HepG2 (cell line): ENCODE measurements at regions not wholly inside any gene's neighbourhood (a gene's known extent, or its start where the extent isn't known, plus 50 kb on each side); places are given as distances from the start of the nearest gene placed in this dataset.

Experiments
- ATAC-seq: fragments of 200-7000 bp; cut with Tn5 transposase; 3 replicates; pipeline ENCODE4 v1.9.1; 2020; ENCODE audit warnings: mild to moderate bottlenecking, moderate library complexity
- BruUV-seq: library from RNA; stranded (reverse); fragments of 400-500 nt; replicated peaks from 2 replicates; lab custom pipeline; 2021; lab: Mats Ljungman, UMichigan
- CTCF ChIA-PET: fragments of 300-600 bp; formaldehyde crosslinking; extraction: SDS; loops from one replicate; lab custom pipeline; 2021; ENCODE audit warnings: low total read pairs, inconsistent platforms, low intra/inter-chr PET ratio; lab: Yijun Ruan, JAX
- POLR2A ChIA-PET: fragments of 350-600 bp; sonication (Branson Sonifier 250); formaldehyde crosslinking; loops from one replicate; lab custom pipeline; 2020; ENCODE audit warnings: antibody characterized with exemption, inconsistent platforms; lab: Yijun Ruan, JAX
- DNase-seq: peaks from one replicate; pipeline ENCODE4 v3.0.0-alpha.2; 2015; ENCODE audit warnings: low spot score
- FAIRE-seq: peaks from 3 replicates; lab custom pipeline; 2011; peaks lifted over from hg19 to GRCh38; lab: Jason Lieb, UNC
- H2AFZ ChIP-seq: one replicate; pipeline ENCODE4 v1.6.1; 2011; ENCODE audit warnings: low read length, inconsistent platforms
- H3K27ac ChIP-seq: fragments of 300-600 bp; 3 replicates; pipeline ENCODE4 v1.8.0; 2011; ENCODE audit warnings: mixed run types, mild to moderate bottlenecking, mixed read lengths, low read length, inconsistent platforms; ENCODE audit not compliant: insufficient read depth; ENCODE audit errors: extremely low read length
- H3K27me3 ChIP-seq, 2 experiments: fragments of 200-600 bp in 1 of 2; 2 replicates in 1 of 2; 3 replicates in 1 of 2; pipeline versions ENCODE4 v1.6.0 to v1.8.0; 2011; ENCODE audit warnings: low read length in 2 of 2, mild to moderate bottlenecking in 2 of 2, moderate library complexity in 2 of 2, inconsistent platforms in 1 of 2; ENCODE audit not compliant: insufficient read depth in 2 of 2, control insufficient read depth in 1 of 2
- H3K36me3 ChIP-seq, 2 experiments: fragments of 200-600 bp in 1 of 2; replicated peaks in 1 of 2; 2 replicates in 1 of 2; 3 replicates in 1 of 2; pipeline versions ENCODE4 v1.5.1 to v1.8.0; 2011; ENCODE audit warnings: low read length in 2 of 2, inconsistent platforms in 1 of 2; ENCODE audit not compliant: insufficient read depth in 2 of 2, control insufficient read depth in 1 of 2
- H3K4me1 ChIP-seq: 2 replicates; pipeline ENCODE4 v1.5.1; 2012; ENCODE audit warnings: low read length, inconsistent platforms; ENCODE audit not compliant: insufficient read depth
- H3K4me2 ChIP-seq: 2 replicates; pipeline ENCODE4 v1.6.0; 2011; ENCODE audit warnings: low read depth, low read length, inconsistent platforms
- H3K4me3 ChIP-seq, 3 experiments: fragments of 200-600 bp in 1 of 3; sonication (generic), shearing (Covaris generic) in 1 of 3; replicated peaks in 1 of 3; 2 replicates each; pipeline ENCODE4 v1.5.1; 2011 to 2016; ENCODE audit warnings: low read length in 3 of 3, inconsistent platforms in 2 of 3, low read depth in 2 of 3, mild to moderate bottlenecking in 2 of 3, control low read depth in 1 of 3, mixed read lengths in 1 of 3; ENCODE audit not compliant: insufficient read depth in 1 of 3
- H3K79me2 ChIP-seq: one replicate; pipeline ENCODE4 v1.6.1; 2011; ENCODE audit warnings: low read length, inconsistent platforms; ENCODE audit not compliant: insufficient read depth
- H3K9ac ChIP-seq: 2 replicates; pipeline ENCODE4 v1.6.0; 2011; ENCODE audit warnings: mild to moderate bottlenecking, low read depth, low read length, inconsistent platforms; ENCODE audit not compliant: insufficient read depth
- H3K9me3 ChIP-seq: 2 replicates; pipeline ENCODE4 v1.5.1; 2012; ENCODE audit warnings: mild to moderate bottlenecking, low read length
- H4K20me1 ChIP-seq: 2 replicates; pipeline ENCODE4 v1.6.0; 2011; ENCODE audit warnings: inconsistent platforms, mild to moderate bottlenecking, low read length, moderate library complexity; ENCODE audit not compliant: insufficient read depth
- AHR ChIP-seq: IDR thresholded peaks from 2 replicates; pipeline ENCODE4 v1.6.1; 2018; ENCODE audit warnings: missing genetic modification reagents, missing compliant biosample characterization
- ARNTL ChIP-seq: sonication (generic); formaldehyde crosslinking; IDR thresholded peaks from 2 replicates; pipeline ENCODE4 v1.4.0; 2020; ENCODE audit warnings: mild to moderate bottlenecking, missing genetic modification reagents
- ATF7-NPFF ChIP-seq: sonication (generic); formaldehyde crosslinking; IDR thresholded peaks from 2 replicates; pipeline ENCODE4 v1.8.1; 2023; ENCODE audit warnings: mild to moderate bottlenecking, low read depth, missing genetic modification reagents, moderate library complexity
- DMAP1 ChIP-seq: IDR thresholded peaks from 2 replicates; pipeline ENCODE4 v1.6.1; 2016
- E2F5 ChIP-seq: sonication (generic); formaldehyde crosslinking; conservative IDR thresholded peaks from 2 replicates; pipeline ENCODE4 v1.4.0; 2020; ENCODE audit warnings: missing genetic modification reagents
- HOXD1 ChIP-seq: sonication (generic); formaldehyde crosslinking; IDR thresholded peaks from 2 replicates; pipeline ENCODE4 v1.5.0; 2020; ENCODE audit warnings: missing genetic modification reagents
- IRX3 ChIP-seq: sonication (generic); formaldehyde crosslinking; IDR thresholded peaks from 2 replicates; pipeline ENCODE4 v1.8.1; 2023; ENCODE audit warnings: mild to moderate bottlenecking, low read depth, missing genetic modification reagents, borderline replicate concordance
- KLF9 ChIP-seq: IDR thresholded peaks from 2 replicates; pipeline ENCODE4 v1.6.1; 2016; ENCODE audit warnings: low read depth
- MAFG ChIP-seq: sonication (generic); formaldehyde crosslinking; IDR thresholded peaks from 2 replicates; pipeline ENCODE4 v1.5.1; 2020; ENCODE audit warnings: mild to moderate bottlenecking, missing genetic modification reagents
- POLR2A ChIP-seq, 2 experiments: IDR thresholded peaks; 2 replicates each; pipeline ENCODE4 v1.6.1; 2011; ENCODE audit warnings: low read depth in 2 of 2, low read length in 2 of 2, mild to moderate bottlenecking in 1 of 2, moderate library complexity in 1 of 2; ENCODE audit not compliant: insufficient read depth in 1 of 2
- POLR2AphosphoS2 ChIP-seq: IDR thresholded peaks from 2 replicates; pipeline ENCODE4 v1.6.1; 2011; ENCODE audit warnings: low read depth, low read length, improper control_type of control experiment
- RERE ChIP-seq: IDR thresholded peaks from 2 replicates; pipeline ENCODE4 v1.6.1; 2016; ENCODE audit warnings: low read depth, missing genetic modification reagents, missing compliant biosample characterization
- SMC3 ChIP-seq: IDR thresholded peaks from 2 replicates; pipeline ENCODE4 v1.6.1; 2011; ENCODE audit warnings: low read length, improper control_type of control experiment
- TCF7 ChIP-seq: sonication (generic); IDR thresholded peaks from 2 replicates; pipeline ENCODE4 v1.6.1; 2016; ENCODE audit warnings: antibody characterized with exemption, low read depth
- ZBTB42 ChIP-seq: sonication (generic); formaldehyde crosslinking; IDR thresholded peaks from 2 replicates; pipeline ENCODE4 v1.5.0; 2020; ENCODE audit warnings: mild to moderate bottlenecking, missing genetic modification reagents
- ZFYVE20 ChIP-seq: sonication (generic); formaldehyde crosslinking; IDR thresholded peaks from 2 replicates; pipeline ENCODE4 v1.8.0; 2023; ENCODE audit warnings: low read depth, mild to moderate bottlenecking, moderate library complexity, missing genetic modification reagents, borderline replicate concordance
- ZNF468 ChIP-seq: sonication (generic); formaldehyde crosslinking; IDR thresholded peaks from 2 replicates; pipeline ENCODE4 v1.8.0; 2022; ENCODE audit warnings: mild to moderate bottlenecking, moderate library complexity, missing genetic modification reagents
- ZNF510 ChIP-seq: sonication (generic); formaldehyde crosslinking; IDR thresholded peaks from 2 replicates; pipeline ENCODE4 v1.4.0; 2020; ENCODE audit warnings: low read depth, mild to moderate bottlenecking, missing genetic modification reagents
- ZNF644 ChIP-seq: IDR thresholded peaks from 2 replicates; pipeline ENCODE4 v1.6.1; 2016; ENCODE audit warnings: low read depth
- ZNF75D ChIP-seq: sonication (generic); formaldehyde crosslinking; IDR thresholded peaks from 2 replicates; pipeline ENCODE4 v1.8.1; 2023; ENCODE audit warnings: missing genetic modification reagents, mild to moderate bottlenecking, borderline replicate concordance
- WGBS: methylation state at CpG from one replicate; pipeline ENCODE4 v1.1.6; 2017; ENCODE audit warnings: low lambda C conversion rate; 5-methylcytosine and 5-hydroxymethylcytosine counted together
- in situ Hi-C: cut with HindIII; loops from 2 replicates; pipeline ENCODE4 v1.10.0; 2017; ENCODE audit warnings: low pct_unique_long_range_greater_than_20kb; ENCODE audit not compliant: extremely low pct_ligation_motif_present
- intact Hi-C: fragments of 100-400 bp; cut with micrococcal nuclease; formaldehyde crosslinking; loops from one replicate; pipeline ENCODE4 v1.10.0; 2022; ENCODE audit not compliant: unreplicated experiment
- TF ChIP-seq, protein P1 (sequence below): sonication (generic); formaldehyde crosslinking; IDR thresholded peaks from 2 replicates; pipeline ENCODE4 v1.5.0; 2020; ENCODE audit warnings: missing genetic modification reagents

DNA sequence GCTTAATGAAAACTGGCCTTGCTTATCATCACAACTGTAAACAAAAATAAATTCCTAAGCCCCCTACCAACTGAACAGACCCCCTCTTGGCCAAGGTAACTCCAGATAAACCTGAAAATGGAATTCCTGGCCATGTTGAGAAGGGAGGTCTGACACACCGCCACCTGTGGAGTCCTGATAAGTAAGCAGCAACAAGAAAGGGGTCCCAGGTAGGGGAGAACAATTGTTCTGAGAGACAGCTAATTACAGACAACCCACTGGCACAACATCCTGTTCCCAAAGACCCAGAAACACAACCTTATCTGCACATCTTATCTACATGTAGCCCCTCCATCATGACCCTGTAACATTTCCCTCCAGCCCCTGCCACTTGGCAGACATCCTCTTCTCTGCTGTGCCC is 91.2 kb upstream of the TNR start (continued):
- TF ChIP-seq ZNF644 (CRISPR knock-in tag) (no peak), ZNF510 (CRISPR knock-in tag) (no peak), RERE (CRISPR knock-in tag) (no peak), ZFYVE20 (no peak)
- TF ChIP-seq, all 625 proteins: peak for 0

- Histone ChIP-seq H3K36me3 (no peaks in the 10 kb centered on the region), H3K4me3 (no peak overlapping the region), H3K27me3 (no peaks in the 10 kb centered on the region), H3K9me3 (no peaks in the 10 kb centered on the region), H3K9ac (no peak overlapping the region), H4K20me1 (no peaks in the 10 kb centered on the region), H3K4me1 (0 out of 2 replicates have a peak, but pooled peaks cover under 1% of the 10 kb centered on the region), H3K27ac (no peak overlapping the region), H3K4me2 (no peak overlapping the region), H2AFZ (no peak overlapping the region), H3K79me2 (no peaks in the 10 kb centered on the region)
- in situ Hi-C loops (no loop called here), intact Hi-C loops (no loop called here)
- WGBS = 5% methylated on average over 3 of the region's 3 CpGs
- no TSS peak for BruUV-seq
- POLR2A ChIA-PET = no interaction called here
- no peak for FAIRE-seq
- DNase-seq = no peak
- CTCF ChIA-PET = no interaction called here
- no peak for ATAC-seq
- TF ChIP-seq SMC3 = no peak
- TF ChIP-seq POLR2A (IDR thresholded peaks at IDR 0.05; ENCODE audit: insufficient read depth in 1 of 2, low read depth in 2 of 2, low read length in 2 of 2) = no peak
- no peak for TF ChIP-seq KLF9 (CRISPR knock-in tag)
- no peak for TF ChIP-seq ZBTB42
- TF ChIP-seq ATF7-NPFF = no peak
- TF ChIP-seq ZNF468 (CRISPR knock-in tag) = no peak
- TF ChIP-seq, protein P1, sequence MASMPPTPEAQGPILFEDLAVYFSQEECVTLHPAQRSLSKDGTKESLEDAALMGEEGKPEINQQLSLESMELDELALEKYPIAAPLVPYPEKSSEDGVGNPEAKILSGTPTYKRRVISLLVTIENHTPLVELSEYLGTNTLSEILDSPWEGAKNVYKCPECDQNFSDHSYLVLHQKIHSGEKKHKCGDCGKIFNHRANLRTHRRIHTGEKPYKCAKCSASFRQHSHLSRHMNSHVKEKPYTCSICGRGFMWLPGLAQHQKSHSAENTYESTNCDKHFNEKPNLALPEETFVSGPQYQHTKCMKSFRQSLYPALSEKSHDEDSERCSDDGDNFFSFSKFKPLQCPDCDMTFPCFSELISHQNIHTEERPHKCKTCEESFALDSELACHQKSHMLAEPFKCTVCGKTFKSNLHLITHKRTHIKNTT = no peak
- TF ChIP-seq ZNF75D (CRISPR knock-in tag) = no peak
- TF ChIP-seq IRX3 (CRISPR knock-in tag) = no peak
- no peak for TF ChIP-seq AHR
- TF ChIP-seq DMAP1 (CRISPR knock-in tag) = no peak
- TF ChIP-seq ARNTL = no peak
- no peak for TF ChIP-seq MAFG (CRISPR knock-in tag)
- no peak for TF ChIP-seq HOXD1 (CRISPR knock-in tag)
- no peak for TF ChIP-seq TCF7
- no peak for TF ChIP-seq POLR2AphosphoS2
- TF ChIP-seq E2F5 (CRISPR knock-in tag) = no peak
Measured at GRCh38 chr1:175833951-175834350, 90.6 kb upstream of the TNR start.
